K562 (cell line): ENCODE measurements at regions not wholly inside any gene's neighbourhood (a gene's known extent, or its start where the extent isn't known, plus 50 kb on each side); places are given as distances from the start of the nearest gene placed in this dataset.

ENCODE experiments used
- CBX1 ChIP-seq: sonication (generic); IDR thresholded peaks from 2 replicates; pipeline ENCODE4 v1.6.1; 2016; ENCODE audit warnings: antibody characterized with exemption, low read depth, mild to moderate bottlenecking
- CEBPG ChIP-seq, 3 experiments: fragments of 200-800 bp in 1 of 3; sonication (Bioruptor generic) in 1 of 3; sonication (generic) in 1 of 3; formaldehyde crosslinking in 1 of 3; IDR thresholded peaks in 2 of 3; conservative IDR thresholded peaks in 1 of 3; 2 replicates each; pipeline versions ENCODE4 v1.6.1 to v1.8.0; 2016 to 2022; ENCODE audit warnings: missing compliant biosample characterization in 2 of 3, missing genetic modification characterization in 2 of 3, mild to moderate bottlenecking in 1 of 3, missing genetic modification reagents in 1 of 3
- ETV1 ChIP-seq: fragments of 450-650 bp; conservative IDR thresholded peaks from 2 replicates; pipeline ENCODE4 v1.6.1; 2016; ENCODE audit warnings: missing genetic modification characterization, control low read depth, low read depth, missing compliant biosample characterization
- MAFK ChIP-seq: IDR thresholded peaks from 2 replicates; pipeline ENCODE4 v1.6.1; 2011; ENCODE audit warnings: low read length, improper control_type of control experiment
- MEIS2 ChIP-seq: fragments of 450-650 bp; IDR thresholded peaks from 2 replicates; pipeline ENCODE4 v1.6.1; 2014; ENCODE audit warnings: mild to moderate bottlenecking; ENCODE audit not compliant: partially characterized antibody
- ZNF436 ChIP-seq: fragments of 250-450, 450-650 bp; sonication (Bioruptor Pico); formaldehyde crosslinking; IDR thresholded peaks from 2 replicates; pipeline ENCODE4 v1.7.0; 2020; ENCODE audit warnings: mild to moderate bottlenecking
- TF ChIP-seq, protein P1 (sequence below): fragments of 250-450 bp; sonication (Bioruptor Pico); IDR thresholded peaks from 2 replicates; pipeline ENCODE4 v1.4.0; 2020; ENCODE audit warnings: mild to moderate bottlenecking, moderate library complexity
- TF ChIP-seq, protein P2 (sequence below): IDR thresholded peaks from 3 replicates; pipeline ENCODE4 v1.6.1; 2011; ENCODE audit warnings: borderline replicate concordance, mild to moderate bottlenecking; ENCODE audit not compliant: insufficient read length, insufficient read depth
- TF ChIP-seq, protein P3 (sequence below): fragments of 450-650 bp; IDR thresholded peaks from 2 replicates; pipeline ENCODE4 v1.6.1; 2018; ENCODE audit warnings: mild to moderate bottlenecking, low read depth; ENCODE audit not compliant: partially characterized antibody

DNA sequence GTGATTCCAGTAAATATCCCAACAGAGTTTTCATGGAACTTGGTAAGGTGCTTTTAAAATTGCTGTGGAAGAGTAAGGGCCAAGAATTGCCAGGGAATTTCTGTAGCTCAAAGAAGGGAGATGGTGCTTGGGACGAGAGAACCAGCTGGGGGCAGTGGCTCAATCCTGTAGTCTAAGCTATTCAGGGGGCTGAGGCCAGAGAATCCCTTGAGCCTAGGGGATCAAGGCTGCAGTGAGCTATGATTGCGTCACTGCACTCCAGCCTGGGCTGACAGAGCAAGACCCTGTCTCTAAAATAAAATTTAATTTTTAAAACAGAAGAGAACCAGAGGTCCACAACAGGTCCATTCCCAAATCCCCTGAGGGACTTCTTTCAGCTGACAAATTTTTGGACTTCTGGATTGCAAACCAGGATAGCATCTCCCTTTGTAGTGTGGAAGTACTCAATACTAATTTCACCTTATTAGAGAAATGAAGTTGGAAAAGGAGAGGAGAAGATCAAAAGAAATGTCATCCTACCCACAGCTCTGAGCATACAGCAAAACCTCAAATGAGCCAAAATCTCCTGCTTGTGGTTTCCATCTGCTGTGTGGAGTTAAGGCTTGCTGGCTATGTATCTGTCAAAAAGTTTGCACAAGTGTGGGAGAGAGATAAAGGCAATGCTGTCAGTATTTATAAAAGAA, 59.2 kb upstream of the CLPB start (continued):
- TF ChIP-seq, protein P1, sequence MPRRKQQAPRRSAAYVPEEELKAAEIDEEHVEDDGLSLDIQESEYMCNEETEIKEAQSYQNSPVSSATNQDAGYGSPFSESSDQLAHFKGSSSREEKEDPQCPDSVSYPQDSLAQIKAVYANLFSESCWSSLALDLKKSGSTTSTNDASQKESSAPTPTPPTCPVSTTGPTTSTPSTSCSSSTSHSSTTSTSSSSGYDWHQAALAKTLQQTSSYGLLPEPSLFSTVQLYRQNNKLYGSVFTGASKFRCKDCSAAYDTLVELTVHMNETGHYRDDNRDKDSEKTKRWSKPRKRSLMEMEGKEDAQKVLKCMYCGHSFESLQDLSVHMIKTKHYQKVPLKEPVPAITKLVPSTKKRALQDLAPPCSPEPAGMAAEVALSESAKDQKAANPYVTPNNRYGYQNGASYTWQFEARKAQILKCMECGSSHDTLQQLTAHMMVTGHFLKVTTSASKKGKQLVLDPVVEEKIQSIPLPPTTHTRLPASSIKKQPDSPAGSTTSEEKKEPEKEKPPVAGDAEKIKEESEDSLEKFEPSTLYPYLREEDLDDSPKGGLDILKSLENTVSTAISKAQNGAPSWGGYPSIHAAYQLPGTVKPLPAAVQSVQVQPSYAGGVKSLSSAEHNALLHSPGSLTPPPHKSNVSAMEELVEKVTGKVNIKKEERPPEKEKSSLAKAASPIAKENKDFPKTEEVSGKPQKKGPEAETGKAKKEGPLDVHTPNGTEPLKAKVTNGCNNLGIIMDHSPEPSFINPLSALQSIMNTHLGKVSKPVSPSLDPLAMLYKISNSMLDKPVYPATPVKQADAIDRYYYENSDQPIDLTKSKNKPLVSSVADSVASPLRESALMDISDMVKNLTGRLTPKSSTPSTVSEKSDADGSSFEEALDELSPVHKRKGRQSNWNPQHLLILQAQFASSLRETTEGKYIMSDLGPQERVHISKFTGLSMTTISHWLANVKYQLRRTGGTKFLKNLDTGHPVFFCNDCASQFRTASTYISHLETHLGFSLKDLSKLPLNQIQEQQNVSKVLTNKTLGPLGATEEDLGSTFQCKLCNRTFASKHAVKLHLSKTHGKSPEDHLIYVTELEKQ (CRISPR knock-in tag), result no peak
- TF ChIP-seq MEIS2 (peak; percentile 97), MAFK (no peak), ETV1 (tag) (peak; percentile 30; the same call in 1 of the 2 replicates), CBX1 (no peak), CEBPG (CRISPR knock-in tag; IDR thresholded peaks at IDR 0.05) (no peak), CEBPG (tag; conservative IDR thresholded peaks at IDR 0.05 in 1 of 2, IDR thresholded peaks at IDR 0.05 in 1 of 2) (peak; percentile 35 to 66; a peak in 2 of 4 replicates), ZNF436 (CRISPR knock-in tag) (no peak)
- TF ChIP-seq, protein P2, sequence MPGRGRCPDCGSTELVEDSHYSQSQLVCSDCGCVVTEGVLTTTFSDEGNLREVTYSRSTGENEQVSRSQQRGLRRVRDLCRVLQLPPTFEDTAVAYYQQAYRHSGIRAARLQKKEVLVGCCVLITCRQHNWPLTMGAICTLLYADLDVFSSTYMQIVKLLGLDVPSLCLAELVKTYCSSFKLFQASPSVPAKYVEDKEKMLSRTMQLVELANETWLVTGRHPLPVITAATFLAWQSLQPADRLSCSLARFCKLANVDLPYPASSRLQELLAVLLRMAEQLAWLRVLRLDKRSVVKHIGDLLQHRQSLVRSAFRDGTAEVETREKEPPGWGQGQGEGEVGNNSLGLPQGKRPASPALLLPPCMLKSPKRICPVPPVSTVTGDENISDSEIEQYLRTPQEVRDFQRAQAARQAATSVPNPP, result no peak
- TF ChIP-seq, protein P3, sequence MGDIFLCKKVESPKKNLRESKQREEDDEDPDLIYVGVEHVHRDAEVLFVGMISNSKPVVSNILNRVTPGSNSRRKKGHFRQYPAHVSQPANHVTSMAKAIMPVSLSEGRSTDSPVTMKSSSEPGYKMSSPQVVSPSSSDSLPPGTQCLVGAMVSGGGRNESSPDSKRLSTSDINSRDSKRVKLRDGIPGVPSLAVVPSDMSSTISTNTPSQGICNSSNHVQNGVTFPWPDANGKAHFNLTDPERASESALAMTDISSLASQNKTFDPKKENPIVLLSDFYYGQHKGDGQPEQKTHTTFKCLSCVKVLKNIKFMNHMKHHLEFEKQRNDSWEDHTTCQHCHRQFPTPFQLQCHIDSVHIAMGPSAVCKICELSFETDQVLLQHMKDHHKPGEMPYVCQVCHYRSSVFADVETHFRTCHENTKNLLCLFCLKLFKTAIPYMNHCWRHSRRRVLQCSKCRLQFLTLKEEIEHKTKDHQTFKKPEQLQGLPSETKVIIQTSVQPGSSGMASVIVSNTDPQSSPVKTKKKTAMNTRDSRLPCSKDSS, result no peak
